ENCODE measurements at regions not wholly inside any gene's neighbourhood (a gene's known extent, or its start where the extent isn't known, plus 50 kb on each side); places are given as distances from the start of the nearest gene placed in this dataset.

GRCh38 chr2:188902901-188903491, 71.2 kb upstream of the COL3A1 start:
- TF ChIP-seq CTCF (conservative IDR thresholded peaks at IDR 0.05 in 1 of 2, IDR thresholded peaks at IDR 0.05 in 1 of 2; ENCODE audit: low read depth in 1 of 2, low read length in 2 of 2) (no peak), EZH2 (IDR thresholded peaks at IDR 0.05; ENCODE audit: low read length, missing control alignments) (no peak)
